IMR-90 (cell line): ENCODE measurements at regions not wholly inside any gene's neighbourhood (a gene's known extent, or its start where the extent isn't known, plus 50 kb on each side); places are given as distances from the start of the nearest gene placed in this dataset.

Experiments
- BHLHE40 ChIP-seq: fragments of 150-350 bp; IDR thresholded peaks from 2 replicates; pipeline ENCODE4 v1.6.1; 2016; ENCODE audit warnings: mild to moderate bottlenecking, low read depth, low read length
- CEBPB ChIP-seq: IDR thresholded peaks from 2 replicates; pipeline ENCODE4 v1.6.1; 2012; ENCODE audit warnings: low read depth, low read length, improper control_type of control experiment
- CTCF ChIP-seq: conservative IDR thresholded peaks from 2 replicates; pipeline ENCODE4 v1.5.1; 2012; ENCODE audit warnings: mild to moderate bottlenecking, low read depth, low read length, improper control_type of control experiment
- MXI1 ChIP-seq: IDR thresholded peaks from 2 replicates; pipeline ENCODE4 v1.6.1; 2012; ENCODE audit warnings: low read depth, mild to moderate bottlenecking, low read length, moderate library complexity, borderline replicate concordance
- NFE2L2 ChIP-seq: fragments of 150-350 bp; IDR thresholded peaks from 2 replicates; pipeline ENCODE4 v1.6.1; 2016; ENCODE audit warnings: low read depth, mild to moderate bottlenecking, low read length
- POLR2A ChIP-seq: IDR thresholded peaks from 2 replicates; pipeline ENCODE4 v1.6.1; 2012; ENCODE audit warnings: mild to moderate bottlenecking, low read depth, low read length
- RAD21 ChIP-seq: IDR thresholded peaks from 2 replicates; pipeline ENCODE4 v1.6.1; 2012; ENCODE audit warnings: low read length, improper control_type of control experiment
- RCOR1 ChIP-seq: IDR thresholded peaks from 2 replicates; pipeline ENCODE4 v1.6.1; 2012; ENCODE audit warnings: mild to moderate bottlenecking, low read length, improper control_type of control experiment; ENCODE audit not compliant: insufficient replicate concordance
- RFX5 ChIP-seq: IDR thresholded peaks from 2 replicates; pipeline ENCODE4 v1.8.0; 2012; ENCODE audit warnings: low read depth, mild to moderate bottlenecking, low read length, moderate library complexity
- SMC3 ChIP-seq: fragments of 150-350 bp; IDR thresholded peaks from 2 replicates; pipeline ENCODE4 v1.6.1; 2016; ENCODE audit warnings: low read depth, mild to moderate bottlenecking, antibody characterized with exemption, low read length, moderate library complexity
- TF ChIP-seq, protein P1 (sequence below): fragments of 150-350 bp; IDR thresholded peaks from 2 replicates; pipeline ENCODE4 v1.6.1; 2017; ENCODE audit warnings: mild to moderate bottlenecking, antibody characterized with exemption, low read length, low read depth

DNA sequence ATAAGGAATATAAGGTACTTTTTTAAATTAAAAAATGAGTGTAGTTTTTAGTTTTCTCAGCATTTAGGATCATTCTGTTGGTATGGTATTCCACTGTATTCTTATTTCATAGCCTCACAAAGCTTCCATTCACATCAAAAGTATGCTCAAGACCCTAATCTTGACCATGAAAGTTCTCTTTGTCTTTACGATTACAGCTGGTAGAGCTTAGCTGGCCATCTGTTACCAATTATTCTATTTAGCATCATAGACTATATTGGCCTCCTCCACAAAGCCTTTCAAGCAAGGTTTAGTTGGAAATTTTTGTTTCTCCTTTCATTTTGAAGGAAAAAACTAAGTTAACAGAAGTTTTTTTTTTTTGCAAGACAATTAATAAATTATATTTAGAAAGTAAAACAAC is 245.1 kb downstream of the KCTD12 start:
- TF ChIP-seq CTCF, result no peak
- TF ChIP-seq, protein P1, sequence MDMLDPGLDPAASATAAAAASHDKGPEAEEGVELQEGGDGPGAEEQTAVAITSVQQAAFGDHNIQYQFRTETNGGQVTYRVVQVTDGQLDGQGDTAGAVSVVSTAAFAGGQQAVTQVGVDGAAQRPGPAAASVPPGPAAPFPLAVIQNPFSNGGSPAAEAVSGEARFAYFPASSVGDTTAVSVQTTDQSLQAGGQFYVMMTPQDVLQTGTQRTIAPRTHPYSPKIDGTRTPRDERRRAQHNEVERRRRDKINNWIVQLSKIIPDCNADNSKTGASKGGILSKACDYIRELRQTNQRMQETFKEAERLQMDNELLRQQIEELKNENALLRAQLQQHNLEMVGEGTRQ, result no peak
- no peak for TF ChIP-seq POLR2A
- no peak for TF ChIP-seq RFX5
- TF ChIP-seq NFE2L2, result no peak
- TF ChIP-seq BHLHE40, result no peak
- TF ChIP-seq RAD21, result no peak
- no peak for TF ChIP-seq CEBPB
- no peak for TF ChIP-seq MXI1
- TF ChIP-seq SMC3, result no peak
- TF ChIP-seq RCOR1, result no peak
